ENCODE measurements at regions not wholly inside any gene's neighbourhood (a gene's known extent, or its start where the extent isn't known, plus 50 kb on each side); places are given as distances from the start of the nearest gene placed in this dataset.
"Not testable (repeated sequence)": the region's sequence is repeated elsewhere in the genome, so short reads cannot be mapped to it uniquely, and the experiment has no call there.

DNA sequence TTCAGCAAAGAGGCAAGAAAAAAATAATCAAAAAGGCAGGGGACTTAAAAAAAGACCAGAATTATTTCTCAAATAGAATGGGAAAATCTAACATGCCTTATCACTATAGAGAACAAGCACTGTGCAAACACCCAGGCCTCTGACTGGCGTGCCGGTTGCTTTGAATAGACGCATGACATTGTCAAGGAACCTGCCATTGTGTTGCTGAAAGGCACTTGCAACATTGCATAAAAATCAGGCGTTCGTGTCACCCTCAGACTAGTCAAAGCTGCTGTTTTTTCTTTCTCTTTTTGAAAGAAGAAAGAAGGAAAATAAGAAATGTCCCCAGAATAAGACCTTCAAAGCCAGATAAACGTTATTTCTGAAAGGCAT lies 549.3 kb upstream of the CADM1 start:
- DNase-seq (ENCODE audit: low spot score): no peak

- DNase-seq (ENCODE audit: low spot score): no peak
Measured at GRCh38 chr11:116052603-116053547, 548.7 kb upstream of the CADM1 start.

- no peak for DNase-seq (ENCODE audit: low spot score)
Measured at GRCh38 chr11:116051494-116051893, 547.3 kb upstream of the CADM1 start.

DNA sequence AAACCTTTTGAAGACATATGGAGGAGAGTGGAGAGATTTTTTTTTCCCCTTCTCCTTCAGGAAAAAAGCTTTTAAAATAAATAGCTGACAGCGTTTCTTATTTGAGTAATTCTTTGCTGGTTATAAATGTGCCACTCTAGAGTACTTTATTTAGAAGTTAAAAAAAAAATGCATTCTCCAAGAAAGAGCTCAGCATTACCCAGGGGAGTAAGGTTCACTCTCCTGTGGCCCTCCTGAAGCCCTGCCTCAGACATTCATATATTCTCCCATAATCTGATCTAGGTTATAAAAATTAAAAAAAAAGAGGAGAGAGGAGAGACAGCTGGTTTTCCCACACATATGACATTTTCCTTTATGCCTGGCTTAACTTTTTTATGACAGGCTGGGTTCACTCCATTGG lies 545.2 kb upstream of the CADM1 start:
- DNase-seq (ENCODE audit: low spot score): no peak

DNA sequence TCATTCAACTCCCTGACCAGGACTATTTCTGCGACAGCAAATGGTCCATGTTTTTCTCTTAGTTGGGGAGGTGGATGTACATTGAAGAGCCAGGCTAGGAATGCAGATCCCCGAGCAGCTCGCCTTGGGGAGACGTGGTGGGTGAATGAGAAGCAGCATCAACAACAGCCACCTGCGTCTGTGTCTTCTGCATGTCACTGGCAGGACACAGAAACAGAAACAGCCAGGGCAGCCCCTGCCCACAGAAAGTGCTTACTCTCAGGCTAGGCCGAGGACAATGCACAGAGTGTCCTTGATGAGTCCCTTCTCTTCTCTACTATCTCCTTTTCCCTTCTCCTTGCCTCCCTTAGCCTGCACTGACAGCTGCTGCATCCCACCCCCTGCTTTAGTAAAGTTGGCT lies 541.9 kb upstream of the CADM1 start:
- DNase-seq (ENCODE audit: low spot score): no peak

DNA sequence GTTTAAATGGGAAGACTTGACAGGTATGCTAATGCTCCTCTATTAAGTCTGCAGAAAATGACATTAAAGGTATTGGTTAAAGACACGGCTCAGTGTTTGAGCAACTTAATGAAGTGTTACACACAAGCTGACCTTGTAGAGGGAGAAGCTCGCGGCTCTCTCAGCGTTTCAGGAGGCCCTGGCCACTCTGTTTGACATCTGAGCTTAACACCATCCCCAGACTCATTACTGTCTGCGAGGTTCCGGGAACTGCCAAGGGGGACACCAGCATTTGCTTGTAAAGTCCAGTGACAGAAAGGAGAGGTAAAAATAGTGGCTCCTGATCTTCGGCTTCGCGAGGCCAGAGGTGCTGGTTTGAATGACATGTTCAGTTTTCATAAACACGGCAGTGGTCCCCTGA lies 540.7 kb upstream of the CADM1 start:
- DNase-seq (ENCODE audit: low spot score): no peak

- no peak for DNase-seq (ENCODE audit: low spot score)
Measured at GRCh38 chr11:116044520-116044919, 540.3 kb upstream of the CADM1 start.

GRCh38 chr11:116043857-116044256 lies 539.6 kb upstream of the CADM1 start:
- no peak for DNase-seq (ENCODE audit: low spot score)

DNA sequence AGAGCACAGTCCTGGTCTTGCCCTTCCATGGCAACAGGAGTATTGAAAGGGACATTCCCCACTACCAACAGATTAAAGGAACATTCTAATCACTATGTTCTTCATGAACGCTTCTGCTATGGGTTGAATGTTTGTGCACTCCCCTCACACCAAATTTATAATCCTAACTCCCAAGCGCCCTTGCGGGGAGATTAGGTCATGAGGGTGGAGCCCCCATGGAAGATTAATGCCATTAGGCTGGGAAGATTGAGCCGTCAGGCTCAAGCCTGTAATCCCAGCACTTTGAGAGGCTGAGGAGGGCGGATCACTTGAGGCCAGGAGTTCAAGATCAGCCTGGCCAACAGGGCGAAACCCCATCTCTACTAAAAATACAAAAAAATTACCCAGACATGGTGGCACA lies 538.8 kb upstream of the CADM1 start:
- not testable (repeated sequence) for DNase-seq (ENCODE audit: low spot score)

DNA sequence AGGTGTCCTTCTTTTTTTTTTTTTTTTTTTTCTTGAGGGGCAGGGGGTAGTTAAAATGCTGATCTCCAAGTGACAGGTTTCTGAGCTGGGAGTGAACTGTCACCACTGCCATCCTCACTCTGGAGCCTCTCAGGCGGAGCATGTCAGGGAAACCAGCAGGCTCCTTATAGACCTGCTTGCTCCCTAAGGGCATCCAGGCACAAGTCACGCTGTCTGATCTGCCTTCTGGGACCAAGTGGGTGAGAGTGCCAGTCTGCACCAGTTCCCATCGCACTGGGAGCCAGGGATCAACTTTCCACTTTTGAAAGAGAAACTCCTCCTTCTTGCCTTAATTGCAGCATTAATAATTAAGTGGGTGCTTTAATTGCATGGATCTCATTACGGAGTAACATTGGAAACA lies 537.9 kb upstream of the CADM1 start:
- DNase-seq (ENCODE audit: low spot score): no peak

GRCh38 chr11:116037861-116038260 lies 533.6 kb upstream of the CADM1 start:
- DNase-seq (ENCODE audit: low spot score): no peak

GRCh38 chr11:116035977-116036376 lies 531.8 kb upstream of the CADM1 start:
- no peak for DNase-seq (ENCODE audit: low spot score)

- no peak for DNase-seq (ENCODE audit: low spot score)
Measured at GRCh38 chr11:116033931-116034553, 529.8 kb upstream of the CADM1 start.

DNA sequence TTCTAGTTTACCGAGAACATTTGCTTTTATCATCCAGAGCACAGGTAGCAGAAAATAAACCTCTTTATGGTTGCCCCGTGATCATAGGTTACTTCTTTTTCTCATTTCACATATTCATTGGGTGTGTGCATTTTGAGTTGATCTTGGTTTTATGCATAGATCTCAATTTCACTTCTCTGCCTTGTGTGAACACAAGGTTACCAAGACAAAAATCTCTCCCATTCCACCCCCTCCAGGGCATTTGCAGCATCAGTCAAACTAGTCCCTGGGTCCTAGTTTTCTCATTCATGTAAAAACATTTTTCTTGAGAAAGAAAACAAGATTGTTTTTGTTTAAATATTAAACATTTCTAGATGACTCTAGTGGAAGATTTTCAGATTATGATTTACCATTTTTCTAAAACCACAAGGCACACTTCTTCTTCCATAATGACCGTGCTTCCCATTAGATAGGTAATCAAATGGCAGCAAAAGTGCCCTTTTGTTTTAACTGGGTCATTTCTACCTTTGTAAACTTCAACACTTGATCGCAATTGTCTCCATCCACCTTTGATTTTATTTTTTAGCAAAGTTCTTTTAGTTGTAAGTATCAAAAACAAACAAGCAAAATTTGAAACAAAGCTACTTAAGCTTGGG lies 526.6 kb upstream of the CADM1 start:
- no peak for DNase-seq (ENCODE audit: low spot score)

DNA sequence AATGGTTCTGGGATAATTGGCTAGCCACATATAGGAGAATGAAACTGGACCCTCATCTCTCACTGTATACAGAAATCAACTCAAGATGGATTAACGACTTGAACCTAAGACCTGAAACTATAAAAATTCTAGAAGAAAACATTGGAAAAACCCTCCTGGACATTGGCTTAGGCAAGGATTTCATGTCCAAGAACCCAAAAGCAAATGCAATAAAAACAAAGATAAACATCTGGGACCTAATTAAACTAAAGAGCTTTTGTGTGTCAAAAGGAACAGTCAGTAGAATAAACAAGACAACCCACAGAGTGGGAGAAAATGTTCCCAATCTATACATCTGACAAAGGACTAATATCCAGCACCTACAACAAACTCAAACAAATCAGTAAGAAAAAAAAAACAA lies 524.3 kb upstream of the CADM1 start:
- not testable (repeated sequence) for DNase-seq (ENCODE audit: low spot score)

GRCh38 chr11:115999437-115999836 lies 495.2 kb upstream of the CADM1 start:
- DNase-seq (ENCODE audit: low spot score): no peak

DNA sequence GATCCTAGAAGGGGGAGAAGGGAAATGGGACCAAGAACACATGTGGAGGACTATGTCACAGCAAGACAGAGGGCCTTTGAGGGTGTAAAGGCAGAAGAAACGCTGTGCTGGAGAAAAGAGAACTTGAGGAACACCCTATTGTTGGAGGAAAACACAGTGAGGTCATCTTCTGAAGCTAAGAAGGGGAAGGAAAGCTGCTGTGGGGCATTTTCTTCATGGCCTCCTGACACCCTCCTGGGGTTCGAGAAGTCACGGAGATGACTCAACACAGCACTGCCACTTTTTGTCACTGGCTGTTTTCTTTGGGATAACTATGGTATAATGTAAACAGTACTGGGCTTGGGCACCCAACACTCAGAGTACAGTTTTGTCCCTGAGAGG lies 492.6 kb upstream of the CADM1 start:
- DNase-seq (ENCODE audit: low spot score): no peak

GRCh38 chr11:115996125-115996807 lies 492.1 kb upstream of the CADM1 start:
- no peak for DNase-seq (ENCODE audit: low spot score)

DNA sequence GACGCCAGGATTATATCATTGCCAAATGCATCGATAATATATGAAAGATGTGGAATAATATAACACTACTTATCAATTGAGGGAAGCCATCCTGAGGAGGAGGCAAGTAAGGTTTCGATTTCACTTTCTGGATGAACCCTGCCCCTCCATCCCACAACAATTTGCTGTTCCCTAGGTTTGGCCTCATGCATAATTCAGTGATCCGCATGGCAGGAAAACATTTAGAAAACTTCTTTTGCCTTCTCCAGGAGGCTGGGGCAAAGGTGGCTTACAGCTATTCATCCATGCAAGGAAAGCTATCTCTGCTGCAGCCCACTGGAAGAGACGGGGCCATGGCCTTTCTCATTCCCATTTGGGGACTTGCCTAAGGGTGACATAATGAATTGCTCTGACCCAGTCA lies 489.4 kb upstream of the CADM1 start:
- no peak for DNase-seq (ENCODE audit: low spot score)

- DNase-seq (ENCODE audit: low spot score): peak; percentile 34
Measured at GRCh38 chr11:115990004-115990447, 485.8 kb upstream of the CADM1 start.

DNA sequence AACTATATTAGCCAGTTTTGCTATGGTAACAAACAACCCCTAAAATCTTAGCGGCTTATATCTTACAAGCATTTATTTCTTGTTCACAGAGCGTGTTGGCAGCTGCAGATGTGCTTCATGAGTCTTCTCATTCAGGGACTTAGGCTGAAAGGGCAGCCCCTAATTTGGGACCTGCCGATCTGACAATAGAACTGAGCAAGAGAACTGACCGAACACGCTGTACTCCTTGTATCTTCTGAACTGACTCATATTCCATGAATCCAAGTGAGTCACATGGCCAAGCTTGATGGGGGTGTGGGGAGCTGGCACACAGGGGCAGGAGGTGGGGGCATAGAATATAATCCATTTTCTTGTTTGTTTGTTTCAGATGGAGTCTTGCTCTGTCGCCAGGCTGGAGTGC lies 481.7 kb upstream of the CADM1 start:
- DNase-seq (ENCODE audit: low spot score): no peak

DNA sequence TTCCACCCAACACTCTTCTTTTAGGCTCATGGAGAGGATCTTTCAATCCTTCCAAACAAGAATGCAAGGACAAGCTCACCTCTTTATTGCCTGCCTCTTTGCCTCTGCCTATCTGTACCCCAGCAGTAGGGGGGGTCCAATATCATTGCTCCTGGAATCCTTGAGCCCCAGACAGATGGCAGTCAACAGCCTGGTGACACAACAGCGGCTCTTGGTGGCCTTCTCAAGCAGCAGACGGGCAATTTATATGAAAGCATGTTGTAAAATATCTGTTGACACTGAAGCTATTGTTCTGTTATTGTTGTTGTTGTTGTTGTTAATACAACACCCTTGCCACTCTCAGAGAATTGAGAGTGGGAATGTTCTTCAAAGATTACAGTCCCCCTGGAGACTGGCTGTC lies 480.0 kb upstream of the CADM1 start:
- DNase-seq (ENCODE audit: low spot score): no peak

Data from HT-29 (cell line).